ENCODE measurements at regions not wholly inside any gene's neighbourhood (a gene's known extent, or its start where the extent isn't known, plus 50 kb on each side); places are given as distances from the start of the nearest gene placed in this dataset.

- H3K27ac ChIP-seq (ENCODE audit: low read depth, low read length): no peak overlapping the region
- no peak for TF ChIP-seq CTCF (IDR thresholded peaks at IDR 0.05; ENCODE audit: extremely low read depth, low read depth, low read length)
- no peak overlapping the region for H2AFZ ChIP-seq (ENCODE audit: low read length)
These were observed 605.6 kb upstream of the BOD1L1 start for GRCh38 chr4:14233126-14233525.

DNA sequence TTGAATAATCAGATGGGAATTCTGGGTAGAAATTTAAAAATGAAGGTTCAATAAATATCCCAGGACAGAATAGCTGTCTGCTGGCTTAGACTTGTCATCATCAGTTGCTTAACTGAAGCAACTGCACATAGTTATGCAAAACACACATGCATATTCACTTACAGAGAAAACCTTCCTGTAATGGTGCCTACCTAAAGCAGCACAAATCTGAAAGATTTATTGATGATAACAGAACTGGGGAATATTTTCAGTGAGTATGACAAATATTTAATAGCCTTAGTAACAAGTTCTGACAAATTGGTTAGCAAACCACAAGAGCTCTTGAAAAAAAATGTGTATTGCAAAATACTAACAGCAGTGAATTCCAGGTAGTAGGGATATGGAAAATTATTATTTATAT is 606.8 kb upstream of the BOD1L1 start:
- Histone ChIP-seq H3K79me2 (ENCODE audit: insufficient read depth, low read length) (no peaks in the 10 kb centered on the region), H3K4me2 (ENCODE audit: insufficient read depth, low read length) (no peak overlapping the region), H2AFZ (ENCODE audit: low read length) (no peak overlapping the region), H4K20me1 (ENCODE audit: insufficient read depth, low read length) (no peaks in the 10 kb centered on the region), H3K4me3 (ENCODE audit: insufficient read depth, low read length) (no peak overlapping the region), H3K27ac (ENCODE audit: low read depth, low read length) (no peak overlapping the region), H3K36me3 (ENCODE audit: insufficient read depth, low read length) (no peaks in the 10 kb centered on the region), H3K4me1 (ENCODE audit: insufficient read depth, low read length) (no peaks in the 10 kb centered on the region), H3K27me3 (ENCODE audit: insufficient read depth, low read length) (no peaks in the 10 kb centered on the region), H3K9me3 (ENCODE audit: low read depth, low read length) (no peaks in the 10 kb centered on the region)
- DNase-seq (ENCODE audit: insufficient read length, low spot score, missing footprints): no peak
- TF ChIP-seq CTCF (IDR thresholded peaks at IDR 0.05; ENCODE audit: extremely low read depth, low read depth, low read length): no peak

More at GRCh38 chr4:14233126-14233525, 605.6 kb upstream of the BOD1L1 start:
- Histone ChIP-seq H3K9me3 (ENCODE audit: low read depth, low read length) (no peaks in the 10 kb centered on the region), H3K27me3 (ENCODE audit: insufficient read depth, low read length) (no peaks in the 10 kb centered on the region), H3K4me1 (ENCODE audit: insufficient read depth, low read length) (no peaks in the 10 kb centered on the region), H3K4me3 (ENCODE audit: insufficient read depth, low read length) (no peak overlapping the region), H3K4me2 (ENCODE audit: insufficient read depth, low read length) (no peak overlapping the region), H3K36me3 (ENCODE audit: insufficient read depth, low read length) (no peaks in the 10 kb centered on the region), H4K20me1 (ENCODE audit: insufficient read depth, low read length) (no peaks in the 10 kb centered on the region), H3K79me2 (ENCODE audit: insufficient read depth, low read length) (no peaks in the 10 kb centered on the region)
- DNase-seq (ENCODE audit: insufficient read length, low spot score, missing footprints): no peak

- no peak overlapping the region for H2AFZ ChIP-seq (ENCODE audit: low read length)
These were observed 608.8 kb upstream of the BOD1L1 start for GRCh38 chr4:14236359-14236758.

GRCh38 chr4:14237911-14238310 is 610.4 kb upstream of the BOD1L1 start:
- Histone ChIP-seq H4K20me1 (ENCODE audit: insufficient read depth, low read length) (no peaks in the 10 kb centered on the region), H3K79me2 (ENCODE audit: insufficient read depth, low read length) (no peaks in the 10 kb centered on the region), H3K27me3 (ENCODE audit: insufficient read depth, low read length) (no peaks in the 10 kb centered on the region), H3K4me1 (ENCODE audit: insufficient read depth, low read length) (no peaks in the 10 kb centered on the region), H3K4me3 (ENCODE audit: insufficient read depth, low read length) (no peak overlapping the region), H3K4me2 (ENCODE audit: insufficient read depth, low read length) (no peak overlapping the region), H3K9me3 (ENCODE audit: low read depth, low read length) (no peaks in the 10 kb centered on the region), H3K36me3 (ENCODE audit: insufficient read depth, low read length) (no peaks in the 10 kb centered on the region), H2AFZ (ENCODE audit: low read length) (no peak overlapping the region), H3K27ac (ENCODE audit: low read depth, low read length) (no peak overlapping the region)
- no peak for TF ChIP-seq CTCF (IDR thresholded peaks at IDR 0.05; ENCODE audit: extremely low read depth, low read depth, low read length)
- DNase-seq (ENCODE audit: insufficient read length, low spot score, missing footprints): no peak

More at GRCh38 chr4:14236359-14236758, 608.8 kb upstream of the BOD1L1 start:
- DNase-seq (ENCODE audit: insufficient read length, low spot score, missing footprints): no peak
- Histone ChIP-seq H3K9me3 (ENCODE audit: low read depth, low read length) (no peaks in the 10 kb centered on the region), H3K36me3 (ENCODE audit: insufficient read depth, low read length) (no peaks in the 10 kb centered on the region), H3K27ac (ENCODE audit: low read depth, low read length) (no peak overlapping the region), H4K20me1 (ENCODE audit: insufficient read depth, low read length) (no peaks in the 10 kb centered on the region), H3K4me2 (ENCODE audit: insufficient read depth, low read length) (no peak overlapping the region), H3K79me2 (ENCODE audit: insufficient read depth, low read length) (no peaks in the 10 kb centered on the region), H3K27me3 (ENCODE audit: insufficient read depth, low read length) (no peaks in the 10 kb centered on the region), H3K4me1 (ENCODE audit: insufficient read depth, low read length) (no peaks in the 10 kb centered on the region), H3K4me3 (ENCODE audit: insufficient read depth, low read length) (no peak overlapping the region)
- no peak for TF ChIP-seq CTCF (IDR thresholded peaks at IDR 0.05; ENCODE audit: extremely low read depth, low read depth, low read length)
